K562 (cell line): ENCODE measurements at regions not wholly inside any gene's neighbourhood (a gene's known extent, or its start where the extent isn't known, plus 50 kb on each side); places are given as distances from the start of the nearest gene placed in this dataset.
"Not testable (repeated sequence)": the region's sequence is repeated elsewhere in the genome, so short reads cannot be mapped to it uniquely, and the experiment has no call there.

Experiments
- ATAC-seq: fragments of 200-7000 bp; cut with Tn5 transposase; 3 replicates; pipeline ENCODE4 v1.9.1; 2020; ENCODE audit warnings: moderate library complexity
- BruUV-seq: library from RNA; stranded (reverse); fragments of 400-500 nt; replicated peaks from 2 replicates; lab custom pipeline; 2021; lab: Mats Ljungman, UMichigan
- CTCF ChIA-PET: fragments of 300-600 bp; formaldehyde crosslinking; extraction: SDS; loops from one replicate; lab custom pipeline; 2021; ENCODE audit warnings: low intra/inter-chr PET ratio; lab: Yijun Ruan, JAX
- POLR2A ChIA-PET: fragments of 300-600, 350-650 bp; sonication (Branson Sonifier 250); formaldehyde crosslinking; extraction: SDS; loops from one replicate; lab custom pipeline; 2021; ENCODE audit warnings: antibody characterized with exemption, inconsistent platforms; lab: Yijun Ruan, JAX
- DNase-seq, 4 experiments: peaks; one replicate each; pipeline versions ENCODE4 v3.0.0 to v3.0.0-alpha.2; 2011 to 2018; ENCODE audit warnings: low spot score in 3 of 4, mixed read lengths in 3 of 4; ENCODE audit errors: extremely low read depth in 1 of 4
- FAIRE-seq: peaks from 2 replicates; lab custom pipeline; 2011; peaks lifted over from hg19 to GRCh38; lab: Jason Lieb, UNC
- H2AFZ ChIP-seq: 2 replicates; pipeline ENCODE4 v1.6.0; 2011; ENCODE audit warnings: low read depth, low read length, control low read depth, inconsistent platforms
- H3K27ac ChIP-seq: fragments of 200-600 bp; 3 replicates; pipeline ENCODE4 v1.8.0; 2011; ENCODE audit warnings: low read depth, mild to moderate bottlenecking, control low read depth, inconsistent platforms, low read length, moderate library complexity, mixed read lengths; ENCODE audit errors: extremely low read depth
- H3K27me3 ChIP-seq, 2 experiments: fragments of 300-600 bp in 1 of 2; 2 replicates in 1 of 2; 3 replicates in 1 of 2; pipeline versions ENCODE4 v1.6.0 to v1.8.0; 2011; ENCODE audit warnings: inconsistent platforms in 2 of 2, low read length in 2 of 2, mild to moderate bottlenecking in 1 of 2, mixed read lengths in 1 of 2, moderate library complexity in 1 of 2; ENCODE audit not compliant: control insufficient read depth in 2 of 2, insufficient read depth in 2 of 2
- H3K36me3 ChIP-seq: fragments of 300-600 bp; 3 replicates; pipeline ENCODE4 v1.8.0; 2011; ENCODE audit warnings: mild to moderate bottlenecking, low read length, inconsistent platforms; ENCODE audit not compliant: control insufficient read depth, insufficient read depth
- H3K4me1 ChIP-seq, 2 experiments: fragments of 200-600 bp in 1 of 2; replicated peaks in 1 of 2; 2 replicates in 1 of 2; 3 replicates in 1 of 2; pipeline versions ENCODE4 v1.5.1 to v1.8.0; 2011; ENCODE audit warnings: inconsistent platforms in 2 of 2, low read length in 2 of 2, mild to moderate bottlenecking in 1 of 2, mixed read lengths in 1 of 2, moderate library complexity in 1 of 2; ENCODE audit not compliant: control insufficient read depth in 2 of 2, insufficient read depth in 2 of 2
- H3K4me2 ChIP-seq: 2 replicates; pipeline ENCODE4 v1.6.1; 2011; ENCODE audit warnings: low read length, control low read depth, inconsistent platforms, mixed read lengths; ENCODE audit not compliant: insufficient read depth
- H3K4me3 ChIP-seq: fragments of 200-600 bp; sonication (generic), shearing (Covaris generic); 2 replicates; pipeline ENCODE4 v1.5.1; 2016; ENCODE audit warnings: control low read depth, inconsistent platforms
- H3K79me2 ChIP-seq: fragments of 200-600 bp; 3 replicates; pipeline ENCODE4 v1.8.0; 2011; ENCODE audit warnings: low read length, inconsistent platforms; ENCODE audit not compliant: control insufficient read depth, insufficient read depth
- H3K9ac ChIP-seq, 2 experiments: 2 replicates each; pipeline versions ENCODE4 v1.6.0 to v1.6.1; 2011; ENCODE audit warnings: low read depth in 2 of 2, low read length in 2 of 2, control low read depth in 1 of 2, inconsistent platforms in 1 of 2, mild to moderate bottlenecking in 1 of 2, mixed read lengths in 1 of 2; ENCODE audit not compliant: insufficient read depth in 1 of 2
- H3K9me1 ChIP-seq: one replicate; pipeline ENCODE4 v1.6.0; 2011; ENCODE audit warnings: inconsistent platforms, mild to moderate bottlenecking, low read length, moderate library complexity; ENCODE audit not compliant: control insufficient read depth, insufficient read depth
- H3K9me3 ChIP-seq: replicated peaks from 2 replicates; pipeline ENCODE4 v1.5.1; 2011; ENCODE audit warnings: low read depth, low read length, inconsistent platforms; ENCODE audit not compliant: control insufficient read depth, insufficient read depth
- H4K20me1 ChIP-seq: replicated peaks from 2 replicates; pipeline ENCODE4 v1.6.1; 2011; ENCODE audit warnings: low read length, inconsistent platforms, mixed read lengths; ENCODE audit not compliant: control insufficient read depth, insufficient read depth
- C11orf30 ChIP-seq: fragments of 450-650 bp; IDR thresholded peaks from 2 replicates; pipeline ENCODE4 v1.6.1; 2016; ENCODE audit warnings: low read depth, mild to moderate bottlenecking
- WGBS: fragments of 100-300 bp; shearing (Covaris generic); methylation state at CpG from one replicate; pipeline ENCODE4 v1.1.6; 2016; ENCODE audit warnings: low coverage, mixed read lengths; ENCODE audit not compliant: insufficient coverage; ENCODE audit errors: missing lambda C conversion rate; 5-methylcytosine and 5-hydroxymethylcytosine counted together
- in situ Hi-C: fragments of 300-500 bp; cut with MboI; formaldehyde crosslinking; loops from 4 replicates; pipeline ENCODE4 v1.15.0; 2018; ENCODE audit warnings: inconsistent platforms, mixed read lengths
- intact Hi-C: fragments of 100-400 bp; cut with micrococcal nuclease; formaldehyde crosslinking; loops from 2 replicates; pipeline ENCODE4 v1.14.2; 2022

DNA sequence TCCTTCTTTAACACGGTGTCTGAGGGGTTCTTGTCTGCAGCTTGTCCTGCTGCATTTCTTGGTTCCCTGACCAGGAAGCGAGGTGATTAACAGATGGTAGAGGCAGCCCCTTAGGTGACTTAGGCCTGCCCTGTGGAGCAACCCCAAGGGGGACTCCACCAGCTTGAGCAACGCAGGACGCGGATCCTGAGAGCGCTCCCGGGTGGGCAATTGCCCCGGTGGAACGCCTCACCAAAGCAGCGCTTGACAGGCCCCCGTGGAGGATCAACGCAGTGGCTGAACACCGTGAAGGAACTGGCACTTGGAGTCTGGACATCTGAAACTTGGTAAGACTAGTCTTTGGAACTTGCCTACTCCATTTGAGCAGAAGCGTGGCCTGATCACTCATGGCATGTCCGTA lies 272.9 kb upstream of the ATXN7L3B start:
- Histone ChIP-seq H3K79me2 (no peaks in the 10 kb centered on the region; the same call in 2 of the 3 replicates), H3K27me3 (no peaks in the 10 kb centered on the region), H3K27ac (no peak overlapping the region), H3K9ac (no peak overlapping the region), H3K9me1 (no peaks in the 10 kb centered on the region), H3K36me3 (peaks cover 12% of the 10 kb centered on the region; the same call in 2 of the 3 replicates), H4K20me1 (no peaks in the 10 kb centered on the region), H3K9me3 (no peaks in the 10 kb centered on the region), H3K4me2 (no peak overlapping the region), H3K4me3 (no peak overlapping the region), H2AFZ (no peak overlapping the region), H3K4me1 (no peaks in the 10 kb centered on the region)
- no peak for TF ChIP-seq C11orf30
- DNase-seq (no peak), FAIRE-seq (no peak), ATAC-seq (no peak)
- intact Hi-C loops (no loop called here), in situ Hi-C loops (no loop called here)
- ChIA-PET CTCF (no interaction called here), POLR2A (no interaction called here)
- no TSS peak for BruUV-seq
- WGBS, result 98% methylated on average over 11 of the region's 15 CpGs

DNA sequence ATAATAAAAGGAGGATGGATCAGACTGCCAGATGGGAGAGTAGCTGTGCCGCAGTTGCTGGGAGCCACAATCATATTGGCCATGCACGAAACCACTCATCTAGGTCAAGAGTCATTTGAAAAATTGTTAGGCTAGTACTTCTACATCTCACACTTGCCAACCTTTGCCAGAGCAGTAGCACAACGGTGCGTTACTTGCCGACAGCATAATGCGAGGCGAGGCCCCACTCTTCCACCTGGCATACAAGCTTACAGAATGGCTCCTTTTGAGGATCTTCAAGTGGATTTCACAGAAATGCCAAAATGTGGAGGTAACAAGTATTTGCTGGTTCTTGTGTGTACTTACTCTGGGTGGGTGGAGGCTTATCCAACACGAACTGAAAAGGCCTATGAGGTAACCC lies 268.3 kb upstream of the ATXN7L3B start:
- CTCF ChIA-PET, H3K4me2 ChIP-seq, ATAC-seq, FAIRE-seq, BruUV-seq, H3K9me1 ChIP-seq, H4K20me1 ChIP-seq, H3K4me3 ChIP-seq, H3K4me1 ChIP-seq, H3K27me3 ChIP-seq, H2AFZ ChIP-seq, intact Hi-C loops, DNase-seq, H3K27ac ChIP-seq, H3K9me3 ChIP-seq, in situ Hi-C loops, H3K79me2 ChIP-seq, H3K9ac ChIP-seq: not testable (repeated sequence)
- H3K36me3 ChIP-seq, result peaks cover 24% of the 10 kb centered on the region; the same call in 2 of the 3 replicates
- POLR2A ChIA-PET, result interaction anchor here (1.6 kb wide), 1 partner anchor 17 kb away, joined by 4 read pairs; no protein-coding TSS in a partner anchor
- 94% methylated on average over 5 of the region's 8 CpGs for WGBS
